ENCODE measurements at regions not wholly inside any gene's neighbourhood (a gene's known extent, or its start where the extent isn't known, plus 50 kb on each side); places are given as distances from the start of the nearest gene placed in this dataset.
"Not testable (repeated sequence)": the region's sequence is repeated elsewhere in the genome, so short reads cannot be mapped to it uniquely, and the experiment has no call there.

GRCh38 chr5:130546211-130546610 lies 618.8 kb downstream of the HINT1 start:
- peak; percentile 3 for DNase-seq

- DNase-seq: no peak
Observed at GRCh38 chr5:130545291-130545690, 619.8 kb downstream of the HINT1 start.

GRCh38 chr5:130541617-130542221 lies 623.3 kb downstream of the HINT1 start:
- peak; percentile 34 for DNase-seq

GRCh38 chr5:130536691-130537090 lies 628.4 kb downstream of the HINT1 start:
- DNase-seq: no peak

GRCh38 chr5:130532786-130533185 lies 628.5 kb downstream of the CHSY3 start:
- no peak for DNase-seq

- DNase-seq: no peak
Observed at GRCh38 chr5:130529511-130530485, 625.5 kb downstream of the CHSY3 start.

- DNase-seq: no peak
Observed at GRCh38 chr5:130529111-130529510, 624.8 kb downstream of the CHSY3 start.

GRCh38 chr5:130528474-130528873 lies 624.2 kb downstream of the CHSY3 start:
- DNase-seq: peak; percentile 32

- DNase-seq: no peak
Observed at GRCh38 chr5:130526708-130527107, 622.4 kb downstream of the CHSY3 start.

- no peak for DNase-seq
Observed at GRCh38 chr5:130520211-130520610, 615.9 kb downstream of the CHSY3 start.

GRCh38 chr5:130514984-130515690 lies 610.9 kb downstream of the CHSY3 start:
- DNase-seq: peak; percentile 84

GRCh38 chr5:130502702-130503101 lies 598.4 kb downstream of the CHSY3 start:
- no peak for DNase-seq

GRCh38 chr5:130501151-130501865 lies 597.0 kb downstream of the CHSY3 start:
- no peak for DNase-seq

- DNase-seq: not testable (repeated sequence)
Observed at GRCh38 chr5:130500495-130500894, 596.2 kb downstream of the CHSY3 start.

GRCh38 chr5:130496215-130496614 lies 592.0 kb downstream of the CHSY3 start:
- DNase-seq: peak; percentile 15

GRCh38 chr5:130488252-130488651 lies 584.0 kb downstream of the CHSY3 start:
- no peak for DNase-seq

- DNase-seq: no peak
Observed at GRCh38 chr5:130479045-130479804, 575.0 kb downstream of the CHSY3 start.

GRCh38 chr5:130476325-130476724 lies 572.1 kb downstream of the CHSY3 start:
- DNase-seq: no peak

GRCh38 chr5:130462516-130462915 lies 558.3 kb downstream of the CHSY3 start:
- no peak for DNase-seq

- no peak for DNase-seq
Observed at GRCh38 chr5:130455175-130455574, 550.9 kb downstream of the CHSY3 start.

GRCh38 chr5:130452744-130453143 lies 548.5 kb downstream of the CHSY3 start:
- no peak for DNase-seq

GRCh38 chr5:130436430-130436829 lies 532.2 kb downstream of the CHSY3 start:
- no peak for DNase-seq

All from HCEC 1CT (cell line).